ENCODE measurements at regions not wholly inside any gene's neighbourhood (a gene's known extent, or its start where the extent isn't known, plus 50 kb on each side); places are given as distances from the start of the nearest gene placed in this dataset.
A peak's percentile ranks its signal among the peaks of the same experiment; 100 is the strongest.
"Not testable (repeated sequence)": the region's sequence is repeated elsewhere in the genome, so short reads cannot be mapped to it uniquely, and the experiment has no call there.

- no peak overlapping the region for H3K4me3 ChIP-seq (ENCODE audit: low read length)
- peaks cover 2% of the 10 kb centered on the region for H3K27me3 ChIP-seq (ENCODE audit: control insufficient read depth, insufficient read depth, low read length)
- DNase-seq, result peak; percentile 96
- H3K9me3 ChIP-seq (replicated peaks; ENCODE audit: control insufficient read depth, low read depth, low read length), result no peaks in the 10 kb centered on the region
- WGBS (ENCODE audit: insufficient coverage), result no CpG with 5 or more reads among the region's 3 CpGs
- H3K27ac ChIP-seq (ENCODE audit: low read length), result peak overlapping the region; percentile 71
- no peaks in the 10 kb centered on the region for H3K36me3 ChIP-seq (ENCODE audit: control insufficient read depth, insufficient read depth, low read length)
- peaks cover 3% of the 10 kb centered on the region for H3K4me1 ChIP-seq (ENCODE audit: control insufficient read depth, insufficient read depth, low read length)
Measured at GRCh38 chr3:11739706-11740105, 96.0 kb upstream of the VGLL4 start.

DNA sequence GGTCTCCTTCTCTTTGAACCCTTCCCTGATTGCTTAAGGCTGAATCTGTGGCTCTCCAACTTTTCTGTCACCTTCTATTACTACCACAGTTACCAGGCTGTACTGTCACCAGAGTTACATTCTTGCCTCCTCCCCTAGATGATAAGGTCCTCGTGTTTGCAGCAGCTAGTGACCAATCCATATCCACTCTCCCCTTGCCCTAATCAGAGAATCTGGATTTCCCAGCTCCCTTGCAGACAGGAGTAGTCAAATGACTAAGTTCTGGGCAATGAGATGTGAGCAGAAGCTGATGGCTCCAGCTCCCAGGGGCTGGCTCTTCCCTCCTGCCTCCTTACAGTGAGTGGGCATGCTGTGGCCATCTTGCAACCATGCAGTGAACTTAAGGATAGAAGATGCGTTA is 95.4 kb upstream of the VGLL4 start:
- H3K4me1 ChIP-seq (ENCODE audit: control insufficient read depth, insufficient read depth, low read length), result peaks cover 3% of the 10 kb centered on the region
- WGBS (ENCODE audit: insufficient coverage), result 25% methylated on average over 1 of the region's 2 CpGs
- no peak for DNase-seq
- peaks cover 2% of the 10 kb centered on the region for H3K27me3 ChIP-seq (ENCODE audit: control insufficient read depth, insufficient read depth, low read length)
- H3K36me3 ChIP-seq (ENCODE audit: control insufficient read depth, insufficient read depth, low read length), result no peaks in the 10 kb centered on the region
- no peaks in the 10 kb centered on the region for H3K9me3 ChIP-seq (replicated peaks; ENCODE audit: control insufficient read depth, low read depth, low read length)
- no peak overlapping the region for H3K4me3 ChIP-seq (ENCODE audit: low read length)
- H3K27ac ChIP-seq (ENCODE audit: low read length), result no peak overlapping the region

GRCh38 chr3:11737742-11738141 is 94.0 kb upstream of the VGLL4 start:
- 40% methylated on average over 1 of the region's 7 CpGs for whole genome bisulfite sequencing (ENCODE audit: insufficient coverage)
- H3K27me3 ChIP-seq (ENCODE audit: control insufficient read depth, insufficient read depth, low read length), result peaks cover 2% of the 10 kb centered on the region
- no peak overlapping the region for H3K27ac ChIP-seq (ENCODE audit: low read length)
- no peak overlapping the region for H3K4me3 ChIP-seq (ENCODE audit: low read length)
- DNase-seq, result no peak
- H3K9me3 ChIP-seq (replicated peaks; ENCODE audit: control insufficient read depth, low read depth, low read length), result no peaks in the 10 kb centered on the region
- H3K4me1 ChIP-seq (ENCODE audit: control insufficient read depth, insufficient read depth, low read length), result peaks cover 6% of the 10 kb centered on the region
- H3K36me3 ChIP-seq (ENCODE audit: control insufficient read depth, insufficient read depth, low read length), result no peaks in the 10 kb centered on the region

- H3K4me3 ChIP-seq (ENCODE audit: low read length), result no peak overlapping the region
- WGBS (ENCODE audit: insufficient coverage), result 61% methylated on average over 5 of the region's 9 CpGs
Measured at GRCh38 chr3:11736136-11736833, 92.6 kb upstream of the VGLL4 start.

GRCh38 chr3:11735638-11736037 is 91.9 kb upstream of the VGLL4 start:
- DNase-seq, result no peak
- 51% methylated on average over 6 of the region's 6 CpGs for WGBS (ENCODE audit: insufficient coverage)
- no peak overlapping the region for H3K4me3 ChIP-seq (ENCODE audit: low read length)

More at GRCh38 chr3:11736136-11736833, 92.6 kb upstream of the VGLL4 start:
- H3K4me1 ChIP-seq (ENCODE audit: control insufficient read depth, insufficient read depth, low read length), result peaks cover 6% of the 10 kb centered on the region
- H3K9me3 ChIP-seq (replicated peaks; ENCODE audit: control insufficient read depth, low read depth, low read length), result no peaks in the 10 kb centered on the region
- H3K36me3 ChIP-seq (ENCODE audit: control insufficient read depth, insufficient read depth, low read length), result no peaks in the 10 kb centered on the region
- peaks cover 2% of the 10 kb centered on the region for H3K27me3 ChIP-seq (ENCODE audit: control insufficient read depth, insufficient read depth, low read length)
- DNase-seq, result no peak
- no peak overlapping the region for H3K27ac ChIP-seq (ENCODE audit: low read length)

DNA sequence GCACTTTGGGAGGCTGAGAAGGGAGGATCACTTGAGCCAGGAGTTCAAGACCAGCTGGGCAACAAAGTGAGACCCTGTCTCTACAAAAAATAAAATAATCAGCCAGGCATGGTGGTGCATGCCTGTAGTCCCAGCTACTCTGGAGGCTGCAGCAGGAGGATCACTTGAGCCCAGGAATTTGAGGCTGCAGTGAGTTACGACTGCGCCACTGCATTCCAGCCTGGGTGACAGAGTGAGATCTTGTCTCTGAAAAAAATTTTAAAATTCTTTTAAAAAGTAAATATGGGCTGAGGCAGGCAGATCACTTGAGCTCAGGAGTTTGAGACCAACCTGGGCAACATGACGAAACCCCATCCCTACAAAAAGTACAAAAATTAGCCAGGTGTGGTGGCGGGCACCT is 91.4 kb upstream of the VGLL4 start:
- H3K4me3 ChIP-seq (ENCODE audit: low read length); H3K36me3 ChIP-seq (ENCODE audit: control insufficient read depth, insufficient read depth, low read length); H3K9me3 ChIP-seq (replicated peaks; ENCODE audit: control insufficient read depth, low read depth, low read length); H3K27ac ChIP-seq (ENCODE audit: low read length); DNase-seq; H3K4me1 ChIP-seq (ENCODE audit: control insufficient read depth, insufficient read depth, low read length); H3K27me3 ChIP-seq (ENCODE audit: control insufficient read depth, insufficient read depth, low read length): not testable (repeated sequence)
- no CpG with 5 or more reads among the region's 4 CpGs for WGBS (ENCODE audit: insufficient coverage)

More at GRCh38 chr3:11735638-11736037, 91.9 kb upstream of the VGLL4 start:
- no peak overlapping the region for H3K27ac ChIP-seq (ENCODE audit: low read length)
- H3K36me3 ChIP-seq (ENCODE audit: control insufficient read depth, insufficient read depth, low read length), result no peaks in the 10 kb centered on the region
- H3K27me3 ChIP-seq (ENCODE audit: control insufficient read depth, insufficient read depth, low read length), result peaks cover 3% of the 10 kb centered on the region
- no peaks in the 10 kb centered on the region for H3K9me3 ChIP-seq (replicated peaks; ENCODE audit: control insufficient read depth, low read depth, low read length)
- H3K4me1 ChIP-seq (ENCODE audit: control insufficient read depth, insufficient read depth, low read length), result peaks cover 6% of the 10 kb centered on the region

DNA sequence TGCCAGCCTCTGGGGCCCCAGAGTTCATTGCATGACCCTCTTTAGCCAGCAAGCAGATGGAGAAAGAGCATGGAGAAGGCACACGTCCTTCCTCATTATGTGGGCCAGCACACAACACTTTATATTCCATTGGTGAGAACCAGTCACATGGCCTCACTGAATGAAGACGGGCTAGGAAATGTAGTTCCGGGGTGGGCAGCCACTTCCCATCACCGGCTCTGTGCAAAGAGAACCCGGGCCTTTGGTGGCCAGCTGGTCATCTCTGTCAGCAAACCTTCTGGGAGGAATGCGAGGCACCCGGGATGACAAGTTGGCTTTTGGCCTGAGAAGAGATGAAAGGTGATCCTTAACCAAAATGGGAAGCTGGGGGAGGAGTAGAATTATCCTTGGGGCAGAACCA is 90.2 kb upstream of the VGLL4 start:
- Histone ChIP-seq H3K27ac (ENCODE audit: low read length) (peak overlapping the region; percentile 20), H3K4me1 (ENCODE audit: control insufficient read depth, insufficient read depth, low read length) (peaks cover 6% of the 10 kb centered on the region), H3K4me3 (ENCODE audit: low read length) (no peak overlapping the region), H3K27me3 (ENCODE audit: control insufficient read depth, insufficient read depth, low read length) (peaks cover 4% of the 10 kb centered on the region), H3K9me3 (replicated peaks; ENCODE audit: control insufficient read depth, low read depth, low read length) (no peaks in the 10 kb centered on the region), H3K36me3 (ENCODE audit: control insufficient read depth, insufficient read depth, low read length) (no peaks in the 10 kb centered on the region)
- peak; percentile 18 for DNase-seq
- WGBS (ENCODE audit: insufficient coverage), result 70% methylated on average over 7 of the region's 7 CpGs

GRCh38 chr3:11727207-11727606 is 83.5 kb upstream of the VGLL4 start:
- H3K9me3 ChIP-seq (replicated peaks; ENCODE audit: control insufficient read depth, low read depth, low read length), result no peaks in the 10 kb centered on the region
- no peak for DNase-seq

DNA sequence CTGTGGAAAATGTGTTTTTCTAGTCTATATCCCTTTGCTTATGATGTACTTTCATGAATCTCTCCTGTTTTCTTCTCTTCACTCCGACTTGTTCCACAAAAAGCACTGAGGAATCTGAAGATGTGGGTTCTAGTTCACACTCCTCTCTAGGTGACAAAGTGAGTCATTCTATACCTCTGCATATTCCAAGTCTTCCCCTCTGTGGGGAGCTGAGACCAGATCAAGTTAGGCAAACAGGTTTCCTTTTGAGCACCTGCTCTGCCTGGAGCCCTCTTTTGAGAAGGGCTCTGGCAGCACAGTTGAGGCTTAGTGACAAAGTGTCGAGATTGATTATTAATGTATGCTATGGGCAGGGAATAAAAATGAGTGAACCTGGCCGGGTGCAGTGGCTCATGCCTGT is 82.4 kb upstream of the VGLL4 start:
- WGBS (ENCODE audit: insufficient coverage), result 58% methylated on average over 2 of the region's 3 CpGs
- DNase-seq, result no peak
- Histone ChIP-seq H3K4me3 (ENCODE audit: low read length) (no peak overlapping the region), H3K27me3 (ENCODE audit: control insufficient read depth, insufficient read depth, low read length) (peaks cover 8% of the 10 kb centered on the region), H3K9me3 (replicated peaks; ENCODE audit: control insufficient read depth, low read depth, low read length) (no peaks in the 10 kb centered on the region), H3K27ac (ENCODE audit: low read length) (no peak overlapping the region), H3K36me3 (ENCODE audit: control insufficient read depth, insufficient read depth, low read length) (no peaks in the 10 kb centered on the region), H3K4me1 (ENCODE audit: control insufficient read depth, insufficient read depth, low read length) (peaks cover 2% of the 10 kb centered on the region)

More at GRCh38 chr3:11727207-11727606, 83.5 kb upstream of the VGLL4 start:
- no CpG with 5 or more reads among the region's 2 CpGs for whole genome bisulfite sequencing (ENCODE audit: insufficient coverage)
- no peaks in the 10 kb centered on the region for H3K36me3 ChIP-seq (ENCODE audit: control insufficient read depth, insufficient read depth, low read length)
- no peak overlapping the region for H3K4me3 ChIP-seq (ENCODE audit: low read length)
- peaks cover 8% of the 10 kb centered on the region for H3K27me3 ChIP-seq (ENCODE audit: control insufficient read depth, insufficient read depth, low read length)
- H3K27ac ChIP-seq (ENCODE audit: low read length), result no peak overlapping the region
- H3K4me1 ChIP-seq (ENCODE audit: control insufficient read depth, insufficient read depth, low read length), result no peaks in the 10 kb centered on the region

- H3K27ac ChIP-seq (ENCODE audit: low read length); H3K9me3 ChIP-seq (replicated peaks; ENCODE audit: control insufficient read depth, low read depth, low read length); H3K36me3 ChIP-seq (ENCODE audit: control insufficient read depth, insufficient read depth, low read length); DNase-seq; H3K27me3 ChIP-seq (ENCODE audit: control insufficient read depth, insufficient read depth, low read length); H3K4me1 ChIP-seq (ENCODE audit: control insufficient read depth, insufficient read depth, low read length); H3K4me3 ChIP-seq (ENCODE audit: low read length): not testable (repeated sequence)
- 100% methylated on average over 1 of the region's 2 CpGs for WGBS (ENCODE audit: insufficient coverage)
Measured at GRCh38 chr3:11725340-11725641, 81.6 kb upstream of the VGLL4 start.

Data from muscle of leg (tissue), 3 donors.